GM04503 (cell line): ENCODE measurements at regions not wholly inside any gene's neighbourhood (a gene's known extent, or its start where the extent isn't known, plus 50 kb on each side); places are given as distances from the start of the nearest gene placed in this dataset.

Experiments
- DNase-seq: peaks from one replicate; pipeline ENCODE4 v3.0.0-alpha.2; 2012; ENCODE audit warnings: low read depth

DNA sequence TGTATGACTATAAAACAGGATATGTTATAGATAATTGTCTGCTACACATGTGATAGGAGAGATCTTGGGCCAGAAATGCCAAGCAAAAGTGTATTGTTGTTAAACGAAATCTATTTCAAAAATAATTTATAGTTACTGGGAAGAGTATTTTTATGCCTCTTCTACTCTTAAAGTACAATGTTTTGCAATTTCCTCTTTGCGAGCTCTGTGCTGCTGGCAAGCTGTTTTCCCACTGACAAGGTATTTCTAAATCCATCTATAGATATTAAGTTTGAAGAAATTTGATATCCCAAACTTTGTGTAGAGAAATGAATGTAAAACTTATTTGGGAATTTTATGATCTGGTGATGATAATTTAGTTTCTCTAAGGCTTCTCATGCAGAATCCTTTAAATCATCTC is 63.3 kb upstream of the PTGFR start:
- no peak for DNase-seq

DNA sequence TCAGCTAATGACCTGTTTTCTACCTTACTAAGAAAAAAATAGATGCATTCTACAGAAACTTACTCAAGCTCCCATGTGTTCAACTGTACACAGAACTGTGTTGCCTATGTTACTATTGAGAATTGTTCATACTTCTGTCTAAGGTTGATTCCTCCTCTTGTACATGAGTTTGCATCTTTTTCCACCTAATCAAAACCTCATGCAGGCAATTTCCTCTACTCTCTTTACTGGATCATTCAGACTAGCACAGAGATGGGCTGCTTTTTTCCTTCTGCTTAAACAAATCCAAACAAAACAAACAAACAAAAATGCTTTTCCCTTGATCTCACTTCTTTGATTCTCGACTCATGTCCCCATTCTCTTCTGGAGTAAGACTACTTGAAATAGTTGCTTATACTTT is 58.8 kb upstream of the PTGFR start:
- no peak for DNase-seq

DNA sequence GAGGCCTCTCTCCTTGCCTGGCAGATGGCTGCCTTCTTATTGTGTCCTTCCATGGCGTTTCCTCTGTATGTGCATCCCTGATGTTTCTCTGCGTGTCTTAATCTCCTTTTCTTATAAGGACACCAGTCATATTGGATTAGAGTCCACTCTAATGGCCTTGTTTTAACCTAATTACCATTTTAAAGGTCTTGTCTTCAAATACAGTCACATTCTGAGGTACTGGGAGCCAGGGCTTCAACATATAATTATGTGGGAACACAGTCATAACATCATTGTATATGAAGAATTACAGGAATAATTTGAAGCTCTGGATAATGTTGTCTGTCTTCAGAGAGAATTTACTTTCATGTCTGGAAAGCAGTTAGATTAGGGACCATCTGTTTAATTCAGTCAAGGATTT is 56.4 kb upstream of the PTGFR start:
- no peak for DNase-seq

DNA sequence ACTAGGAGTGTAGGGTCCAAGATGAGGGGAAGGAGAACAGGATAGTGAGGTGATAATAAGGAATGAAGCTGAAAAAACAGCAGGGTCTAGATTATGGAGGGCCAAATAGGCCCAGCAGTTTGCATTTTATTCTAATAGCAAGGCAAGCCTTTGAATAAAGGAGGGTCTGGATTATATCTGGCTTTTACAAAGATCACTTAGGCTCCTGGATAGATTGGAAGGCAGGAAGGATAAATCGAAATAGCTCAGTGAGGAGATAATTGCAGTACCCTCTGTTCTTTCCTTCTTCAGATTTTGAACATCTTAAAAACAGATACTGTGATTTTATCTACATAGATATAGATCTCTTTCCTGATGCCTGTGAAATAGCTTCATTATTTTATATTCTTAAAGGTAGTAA is 53.8 kb upstream of the PTGFR start:
- no peak for DNase-seq

DNA sequence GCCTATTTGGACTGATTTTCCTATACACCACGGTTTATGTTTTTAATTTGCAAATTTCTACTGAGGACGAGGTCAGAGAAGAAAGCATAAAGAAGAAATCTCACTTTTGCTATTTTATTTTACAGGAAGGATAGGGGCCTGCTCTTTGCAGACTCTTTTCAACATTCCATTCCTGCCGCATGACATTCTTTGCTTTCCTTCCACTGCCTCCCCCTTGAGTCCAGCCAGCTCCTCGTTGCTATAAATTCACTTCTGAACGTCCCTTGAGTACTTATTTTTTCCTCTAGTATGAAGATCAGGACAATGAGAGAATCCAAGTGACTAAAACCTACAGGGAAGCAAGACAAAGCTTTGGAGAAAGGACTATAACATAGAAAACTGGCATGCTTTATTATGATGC is 53.4 kb upstream of the PTGFR start:
- no peak for DNase-seq

DNA sequence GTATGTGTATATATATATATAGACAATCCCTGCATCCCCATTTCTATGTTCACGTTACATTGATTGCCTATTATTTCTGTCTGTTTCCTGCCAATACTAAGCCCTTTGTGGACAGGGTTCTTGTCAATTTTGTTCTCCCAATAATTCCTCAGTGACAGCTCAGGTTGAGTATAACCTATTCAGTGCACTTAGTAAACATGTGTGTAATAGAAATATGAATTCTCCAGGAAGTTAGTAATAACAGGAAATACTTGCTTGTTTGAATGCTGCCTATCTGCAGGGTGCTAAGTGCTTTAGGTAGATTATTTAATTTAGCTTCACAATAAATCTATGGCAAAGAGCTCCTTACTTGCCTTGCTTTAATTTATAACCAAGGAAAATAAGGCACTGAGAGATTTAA is 52.8 kb upstream of the PTGFR start:
- no peak for DNase-seq

DNA sequence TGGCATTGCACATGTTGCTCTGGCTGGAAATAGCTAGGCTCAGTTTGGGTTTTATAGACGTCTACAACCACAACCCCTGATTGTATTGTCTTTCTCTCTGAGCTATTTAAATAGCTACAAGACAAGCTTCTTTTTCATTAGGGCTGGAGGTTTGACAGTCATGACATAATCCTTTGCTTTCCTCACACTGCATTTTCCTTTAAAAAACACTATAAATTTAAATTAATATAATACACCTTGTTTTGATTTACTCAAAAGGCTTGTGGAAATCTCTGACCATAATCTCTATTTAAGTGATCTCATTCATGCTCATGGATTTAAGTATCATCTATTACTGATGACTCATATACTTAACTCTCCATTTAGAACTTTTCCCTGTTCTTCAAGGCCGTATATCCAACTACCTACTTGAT is 50.4 kb upstream of the PTGFR start:
- DNase-seq = no peak
